ENCODE measurements at regions not wholly inside any gene's neighbourhood (a gene's known extent, or its start where the extent isn't known, plus 50 kb on each side); places are given as distances from the start of the nearest gene placed in this dataset.
A peak's percentile ranks its signal among the peaks of the same experiment; 100 is the strongest.

DNA sequence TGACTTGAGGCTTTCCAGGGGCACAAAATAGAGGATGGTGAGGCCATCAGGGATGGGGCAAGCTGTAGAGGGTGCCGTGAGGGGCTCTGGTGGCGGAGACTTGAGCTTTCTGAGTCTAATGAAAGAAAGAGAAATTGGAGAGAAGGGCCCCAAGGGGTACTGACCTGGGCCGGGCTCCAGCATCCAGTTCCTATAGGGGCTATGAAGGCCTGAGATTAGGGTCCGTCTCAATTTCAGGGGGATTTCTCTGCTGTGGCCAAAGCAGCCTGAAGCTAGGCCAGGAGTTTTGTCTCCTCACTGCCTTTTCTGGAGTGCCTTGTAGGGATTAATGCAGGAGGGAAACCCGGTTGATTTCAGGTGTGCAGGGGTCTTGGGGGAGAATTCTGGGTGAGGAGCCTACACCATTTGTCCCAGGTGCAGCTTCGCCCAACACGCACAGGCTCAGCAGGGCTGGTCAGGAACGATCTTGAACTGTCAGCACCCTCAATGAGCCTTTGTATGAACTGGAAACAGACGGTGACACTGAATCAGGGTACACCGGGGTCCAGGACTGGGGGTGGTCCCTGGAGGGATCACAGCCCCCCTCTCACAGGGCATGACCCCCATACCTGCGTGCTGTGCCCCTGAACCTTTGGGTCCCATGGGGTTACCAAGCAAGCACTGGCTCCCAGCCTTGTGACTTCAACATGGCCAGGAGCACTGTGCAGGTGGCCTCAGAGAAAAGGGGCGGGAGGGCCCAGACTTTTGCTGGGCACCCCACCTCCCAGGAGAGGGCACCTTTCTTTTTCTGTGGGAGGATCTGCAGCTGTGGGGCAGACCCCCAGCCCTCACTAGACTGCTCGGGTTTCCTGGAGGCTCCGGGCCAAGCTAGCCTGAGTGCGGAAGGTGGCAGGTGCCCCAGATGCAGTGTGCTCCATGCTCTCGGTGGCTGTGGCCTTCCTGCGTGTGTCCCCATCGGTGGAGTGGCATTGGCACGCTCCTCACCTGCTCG lies 122.9 kb upstream of the RET start:
- no peak for DNase-seq (ENCODE audit: low read depth)

DNA sequence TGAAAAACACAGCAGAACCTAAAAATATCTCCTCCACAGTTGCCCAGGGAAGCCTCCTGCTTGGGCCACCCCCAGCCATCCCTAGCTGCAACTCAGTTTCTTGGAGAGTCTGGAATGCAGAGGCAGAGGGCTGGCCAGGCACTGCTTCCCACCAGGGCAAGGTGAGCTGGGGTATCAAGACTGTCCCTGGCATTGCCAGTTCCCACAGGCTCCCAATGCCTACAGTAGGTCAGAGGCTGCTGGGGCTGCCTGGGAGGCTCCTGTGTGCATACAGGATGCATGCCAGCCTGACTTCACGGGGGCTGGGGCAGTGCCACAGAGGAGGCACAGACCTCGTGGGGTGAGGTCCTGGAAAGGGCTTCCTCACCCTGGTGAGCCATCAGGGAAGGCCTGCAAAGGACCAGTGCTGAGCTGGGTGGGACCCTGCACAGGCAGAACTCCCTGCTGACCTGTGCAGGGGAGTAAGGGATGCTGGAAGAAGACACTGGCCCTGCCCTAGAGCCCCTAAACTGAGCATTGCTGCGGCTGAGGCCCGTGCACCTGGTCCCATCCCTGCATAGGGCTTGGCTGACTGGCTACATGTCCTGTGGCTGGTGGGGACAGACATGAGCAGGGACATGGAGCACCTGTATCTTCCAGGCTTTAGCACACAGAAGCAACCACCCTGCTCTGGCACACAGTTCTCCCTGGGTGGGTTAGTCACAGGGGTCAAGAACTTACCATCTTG lies 121.9 kb upstream of the RET start:
- peaks cover 4% of the 10 kb centered on the region for H3K4me1 ChIP-seq (ENCODE audit: control insufficient read depth, insufficient read depth, low read length)
- no peak overlapping the region for H3K9ac ChIP-seq (ENCODE audit: low read length)
- H3K9me3 ChIP-seq (ENCODE audit: control insufficient read depth, low read length): peaks cover 12% of the 10 kb centered on the region
- peaks cover 20% of the 10 kb centered on the region for H3K27me3 ChIP-seq (replicated peaks; ENCODE audit: control insufficient read depth, insufficient read depth, low read length)
- no peak overlapping the region for H3K4me3 ChIP-seq (ENCODE audit: low read length)
- no peaks in the 10 kb centered on the region for H3K36me3 ChIP-seq (ENCODE audit: control insufficient read depth, insufficient read depth, low read length, severe bottlenecking)
- DNase-seq (ENCODE audit: low read depth): no peak

More for the DNA sequence above, 122.9 kb upstream of the RET start:
- no peak overlapping the region for H3K9ac ChIP-seq (ENCODE audit: low read length)
- H3K9me3 ChIP-seq (ENCODE audit: control insufficient read depth, low read length): peaks cover 12% of the 10 kb centered on the region
- H3K36me3 ChIP-seq (ENCODE audit: control insufficient read depth, insufficient read depth, low read length, severe bottlenecking): no peaks in the 10 kb centered on the region
- peaks cover 4% of the 10 kb centered on the region for H3K4me1 ChIP-seq (ENCODE audit: control insufficient read depth, insufficient read depth, low read length)
- no peak overlapping the region for H3K4me3 ChIP-seq (ENCODE audit: low read length)
- H3K27me3 ChIP-seq (replicated peaks; ENCODE audit: control insufficient read depth, insufficient read depth, low read length): peaks cover 20% of the 10 kb centered on the region

DNA sequence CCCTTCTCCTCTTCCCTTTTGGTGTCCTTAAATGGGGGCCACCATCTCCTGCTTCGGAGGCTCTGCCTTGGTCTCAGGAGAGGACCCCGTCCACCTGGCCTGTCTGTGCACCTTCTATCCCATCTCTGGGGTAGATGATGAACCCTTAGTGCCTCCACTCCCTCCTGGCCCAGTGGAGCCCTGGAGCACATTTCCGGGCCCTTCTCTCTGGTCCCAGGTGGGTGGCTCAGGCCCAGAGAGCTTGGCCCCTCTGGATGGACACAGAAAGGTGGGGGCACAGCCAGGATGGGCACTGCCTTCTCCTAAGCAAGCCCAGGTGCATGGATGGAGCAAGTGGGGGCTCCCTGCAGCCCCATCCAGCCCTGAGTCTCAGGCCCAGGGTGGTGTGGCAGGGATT lies 121.4 kb upstream of the RET start:
- Histone ChIP-seq H3K9ac (ENCODE audit: low read length) (no peak overlapping the region), H3K4me1 (ENCODE audit: control insufficient read depth, insufficient read depth, low read length) (peaks cover 4% of the 10 kb centered on the region), H3K36me3 (ENCODE audit: control insufficient read depth, insufficient read depth, low read length, severe bottlenecking) (no peaks in the 10 kb centered on the region), H3K4me3 (ENCODE audit: low read length) (no peak overlapping the region), H3K27me3 (replicated peaks; ENCODE audit: control insufficient read depth, insufficient read depth, low read length) (peaks cover 18% of the 10 kb centered on the region), H3K9me3 (ENCODE audit: control insufficient read depth, low read length) (peaks cover 12% of the 10 kb centered on the region)
- no peak for DNase-seq (ENCODE audit: low read depth)

DNA sequence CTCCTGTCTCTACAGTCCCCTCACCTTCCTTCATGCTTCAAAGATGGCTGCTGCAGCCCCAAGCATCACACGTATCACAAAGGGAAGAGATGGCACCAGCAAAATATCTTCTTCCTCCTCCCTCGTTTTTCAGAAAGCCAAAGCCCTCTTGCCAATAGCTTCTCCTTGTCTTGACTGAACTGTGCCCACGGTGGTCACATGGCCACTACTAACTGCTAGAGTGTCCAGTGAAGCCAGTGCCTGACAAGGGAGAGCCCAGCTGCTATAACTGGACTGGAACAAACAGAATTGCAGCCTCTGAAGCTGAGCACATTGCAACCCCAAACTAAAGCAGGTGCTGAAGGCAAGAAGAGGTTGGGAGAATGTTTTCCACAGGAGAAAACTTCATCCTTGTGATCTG lies 120.8 kb upstream of the RET start:
- no peaks in the 10 kb centered on the region for H3K36me3 ChIP-seq (ENCODE audit: control insufficient read depth, insufficient read depth, low read length, severe bottlenecking)
- no peak overlapping the region for H3K9ac ChIP-seq (ENCODE audit: low read length)

DNA sequence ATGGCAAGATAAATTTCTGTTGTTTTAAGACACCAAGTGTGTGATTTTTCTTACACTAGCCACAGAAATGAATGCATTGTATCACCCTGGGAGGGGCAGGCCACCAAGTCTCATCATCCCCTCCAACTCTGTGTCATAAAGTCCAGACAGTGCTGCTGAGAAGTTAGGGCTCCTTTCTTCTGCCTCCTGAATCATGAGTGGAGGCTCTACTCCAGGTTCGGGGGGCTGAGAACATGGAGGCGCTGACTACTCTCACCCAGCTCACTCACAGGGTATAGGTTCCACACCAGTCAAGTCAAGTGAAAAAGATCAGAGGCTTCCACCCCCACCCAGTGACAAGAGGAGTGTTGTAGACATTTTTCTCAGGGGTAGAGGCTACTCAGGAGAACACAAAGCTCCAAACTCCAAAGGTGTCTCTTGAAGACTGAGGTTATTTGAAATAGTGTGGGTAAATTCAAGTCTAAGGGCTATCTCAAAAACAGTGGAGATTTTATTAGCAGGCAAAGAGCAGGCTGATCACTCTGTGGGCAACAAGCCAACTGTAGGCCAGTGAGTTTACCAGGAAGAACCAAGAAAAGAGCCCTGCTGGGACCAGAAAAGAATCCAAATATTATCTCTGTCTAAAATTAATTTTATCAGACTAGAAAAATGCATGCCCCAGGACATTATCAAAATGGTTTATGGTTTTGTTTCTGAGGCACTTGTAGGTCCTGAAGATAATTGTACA lies 118.6 kb upstream of the RET start:
- H3K4me3 ChIP-seq (ENCODE audit: low read length): no peak overlapping the region
- H3K4me1 ChIP-seq (ENCODE audit: control insufficient read depth, insufficient read depth, low read length): no peaks in the 10 kb centered on the region
- DNase-seq (ENCODE audit: low read depth): no peak
- peaks cover 12% of the 10 kb centered on the region for H3K9me3 ChIP-seq (ENCODE audit: control insufficient read depth, low read length)
- H3K36me3 ChIP-seq (ENCODE audit: control insufficient read depth, insufficient read depth, low read length, severe bottlenecking): no peaks in the 10 kb centered on the region
- peaks cover 10% of the 10 kb centered on the region for H3K27me3 ChIP-seq (replicated peaks; ENCODE audit: control insufficient read depth, insufficient read depth, low read length)
- H3K9ac ChIP-seq (ENCODE audit: low read length): no peak overlapping the region

More for the DNA sequence above, 120.8 kb upstream of the RET start:
- peaks cover 4% of the 10 kb centered on the region for H3K4me1 ChIP-seq (ENCODE audit: control insufficient read depth, insufficient read depth, low read length)
- H3K9me3 ChIP-seq (ENCODE audit: control insufficient read depth, low read length): peaks cover 12% of the 10 kb centered on the region
- peaks cover 13% of the 10 kb centered on the region for H3K27me3 ChIP-seq (replicated peaks; ENCODE audit: control insufficient read depth, insufficient read depth, low read length)
- DNase-seq (ENCODE audit: low read depth): no peak
- no peak overlapping the region for H3K4me3 ChIP-seq (ENCODE audit: low read length)

DNA sequence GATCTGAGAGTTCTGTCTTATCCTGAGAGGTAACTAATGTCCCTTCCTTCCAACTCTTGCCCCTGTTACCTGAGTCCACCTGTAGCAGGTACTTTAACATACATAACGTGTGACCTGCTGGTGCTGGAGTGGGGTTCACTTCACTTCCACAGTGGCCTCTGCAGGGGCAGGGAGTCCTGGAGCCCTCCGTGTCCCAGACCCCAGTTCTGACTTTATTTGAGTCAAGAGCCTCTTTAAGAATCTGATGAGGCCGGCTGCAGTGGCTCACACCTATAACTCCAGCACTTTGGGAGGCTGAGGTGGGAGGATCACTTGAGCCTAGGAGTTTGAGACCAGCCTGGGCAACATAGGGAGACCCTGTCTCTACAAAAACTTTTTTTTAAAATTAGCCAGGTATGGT lies 117.0 kb upstream of the RET start:
- Histone ChIP-seq H3K9me3 (ENCODE audit: control insufficient read depth, low read length) (peaks cover 12% of the 10 kb centered on the region), H3K4me1 (ENCODE audit: control insufficient read depth, insufficient read depth, low read length) (no peaks in the 10 kb centered on the region), H3K36me3 (ENCODE audit: control insufficient read depth, insufficient read depth, low read length, severe bottlenecking) (no peaks in the 10 kb centered on the region), H3K9ac (ENCODE audit: low read length) (no peak overlapping the region), H3K27me3 (replicated peaks; ENCODE audit: control insufficient read depth, insufficient read depth, low read length) (peaks cover 14% of the 10 kb centered on the region), H3K4me3 (ENCODE audit: low read length) (no peak overlapping the region)
- DNase-seq (ENCODE audit: low read depth): no peak

DNA sequence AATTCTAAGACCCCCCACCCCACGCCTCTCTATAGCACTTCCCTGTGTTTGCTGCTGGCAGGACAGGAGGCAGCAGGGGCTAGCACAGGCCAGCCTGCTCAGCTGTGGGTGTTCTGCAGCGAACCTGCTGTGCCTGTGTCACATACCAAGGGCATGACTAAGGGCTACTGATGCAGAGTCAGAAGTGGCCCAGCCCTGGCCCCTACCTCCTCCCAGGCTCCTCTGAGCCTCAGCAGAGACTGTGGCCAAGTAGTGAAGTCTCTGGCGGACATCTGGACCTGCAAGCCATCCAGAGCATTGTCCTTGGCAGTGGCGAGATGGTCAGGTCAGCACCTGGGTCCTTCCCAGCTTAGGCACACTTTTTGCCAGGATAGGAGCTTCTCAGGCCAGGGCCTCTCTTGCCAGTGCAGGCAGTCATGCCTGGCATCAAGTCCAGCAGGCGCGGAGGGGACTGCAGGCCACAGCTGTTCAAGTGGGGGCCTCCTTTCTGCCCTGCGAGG lies 116.3 kb upstream of the RET start:
- Histone ChIP-seq H3K9me3 (ENCODE audit: control insufficient read depth, low read length) (peaks cover 12% of the 10 kb centered on the region), H3K4me1 (ENCODE audit: control insufficient read depth, insufficient read depth, low read length) (no peaks in the 10 kb centered on the region), H3K36me3 (ENCODE audit: control insufficient read depth, insufficient read depth, low read length, severe bottlenecking) (no peaks in the 10 kb centered on the region), H3K4me3 (ENCODE audit: low read length) (no peak overlapping the region), H3K9ac (ENCODE audit: low read length) (no peak overlapping the region), H3K27me3 (replicated peaks; ENCODE audit: control insufficient read depth, insufficient read depth, low read length) (peaks cover 9% of the 10 kb centered on the region)
- peak; percentile 8 for DNase-seq (ENCODE audit: low read depth)

DNA sequence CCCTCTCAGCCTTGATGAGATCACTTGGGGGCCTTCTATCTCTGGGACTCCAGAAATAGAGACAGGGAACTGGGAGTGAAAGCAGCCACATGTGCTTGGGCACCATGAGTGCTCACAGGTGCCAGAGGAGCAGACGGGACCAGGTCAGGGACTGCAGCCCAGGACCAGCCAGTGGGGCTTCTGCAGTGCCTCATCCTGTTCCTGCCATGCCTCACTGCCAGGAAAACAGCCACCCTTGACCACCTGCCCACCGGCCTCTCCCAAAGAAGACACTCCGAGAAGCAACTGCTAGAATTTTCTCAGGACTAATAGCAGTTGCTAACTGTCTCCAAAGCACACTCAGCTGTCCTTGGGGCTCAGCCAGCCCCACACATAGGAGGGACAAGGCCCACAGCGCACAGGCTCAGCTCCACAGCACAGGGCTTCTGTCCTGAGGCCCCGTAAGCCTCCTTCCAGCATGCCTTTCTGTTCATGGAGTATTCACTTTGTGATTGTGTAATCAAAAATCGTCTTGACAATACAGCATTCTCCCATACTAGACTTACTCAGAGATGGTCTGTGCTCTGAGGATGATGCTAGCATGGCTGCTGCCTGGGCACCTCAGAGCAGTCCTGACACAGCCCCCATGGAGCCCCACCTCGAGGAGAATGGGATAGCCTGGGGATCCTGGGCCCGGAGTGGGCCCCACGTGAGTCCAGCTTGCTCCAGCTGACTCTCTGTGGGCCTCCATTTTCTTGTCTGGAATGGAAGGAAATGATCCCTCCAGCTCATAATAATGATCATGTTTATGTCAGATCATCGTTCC lies 115.7 kb upstream of the RET start:
- Histone ChIP-seq H3K36me3 (ENCODE audit: control insufficient read depth, insufficient read depth, low read length, severe bottlenecking) (no peaks in the 10 kb centered on the region), H3K27me3 (replicated peaks; ENCODE audit: control insufficient read depth, insufficient read depth, low read length) (peaks cover 9% of the 10 kb centered on the region), H3K4me3 (ENCODE audit: low read length) (no peak overlapping the region), H3K4me1 (ENCODE audit: control insufficient read depth, insufficient read depth, low read length) (no peaks in the 10 kb centered on the region), H3K9ac (ENCODE audit: low read length) (no peak overlapping the region), H3K9me3 (ENCODE audit: control insufficient read depth, low read length) (peaks cover 10% of the 10 kb centered on the region)
- DNase-seq (ENCODE audit: low read depth): no peak

DNA sequence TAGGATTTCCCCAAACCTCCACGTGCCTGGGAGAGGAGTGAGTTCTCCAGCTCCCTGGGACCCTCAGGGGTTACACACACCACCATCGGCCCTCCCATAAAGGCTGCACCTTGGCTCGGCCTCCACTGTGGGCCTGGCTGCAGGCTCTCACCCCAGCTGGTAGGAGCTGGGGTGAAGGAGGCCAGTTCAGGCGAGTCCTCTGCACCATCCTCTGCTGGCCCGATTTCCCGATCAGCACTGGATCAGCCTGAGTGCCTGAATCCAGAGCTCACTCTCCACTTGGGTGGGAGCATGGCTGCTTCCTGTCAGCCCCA lies 115.1 kb upstream of the RET start:
- no peak for DNase-seq (ENCODE audit: low read depth)
- Histone ChIP-seq H3K9ac (ENCODE audit: low read length) (no peak overlapping the region), H3K27me3 (replicated peaks; ENCODE audit: control insufficient read depth, insufficient read depth, low read length) (peaks cover 9% of the 10 kb centered on the region), H3K36me3 (ENCODE audit: control insufficient read depth, insufficient read depth, low read length, severe bottlenecking) (no peaks in the 10 kb centered on the region), H3K4me1 (ENCODE audit: control insufficient read depth, insufficient read depth, low read length) (no peaks in the 10 kb centered on the region), H3K9me3 (ENCODE audit: control insufficient read depth, low read length) (peaks cover 6% of the 10 kb centered on the region), H3K4me3 (ENCODE audit: low read length) (no peak overlapping the region)

DNA sequence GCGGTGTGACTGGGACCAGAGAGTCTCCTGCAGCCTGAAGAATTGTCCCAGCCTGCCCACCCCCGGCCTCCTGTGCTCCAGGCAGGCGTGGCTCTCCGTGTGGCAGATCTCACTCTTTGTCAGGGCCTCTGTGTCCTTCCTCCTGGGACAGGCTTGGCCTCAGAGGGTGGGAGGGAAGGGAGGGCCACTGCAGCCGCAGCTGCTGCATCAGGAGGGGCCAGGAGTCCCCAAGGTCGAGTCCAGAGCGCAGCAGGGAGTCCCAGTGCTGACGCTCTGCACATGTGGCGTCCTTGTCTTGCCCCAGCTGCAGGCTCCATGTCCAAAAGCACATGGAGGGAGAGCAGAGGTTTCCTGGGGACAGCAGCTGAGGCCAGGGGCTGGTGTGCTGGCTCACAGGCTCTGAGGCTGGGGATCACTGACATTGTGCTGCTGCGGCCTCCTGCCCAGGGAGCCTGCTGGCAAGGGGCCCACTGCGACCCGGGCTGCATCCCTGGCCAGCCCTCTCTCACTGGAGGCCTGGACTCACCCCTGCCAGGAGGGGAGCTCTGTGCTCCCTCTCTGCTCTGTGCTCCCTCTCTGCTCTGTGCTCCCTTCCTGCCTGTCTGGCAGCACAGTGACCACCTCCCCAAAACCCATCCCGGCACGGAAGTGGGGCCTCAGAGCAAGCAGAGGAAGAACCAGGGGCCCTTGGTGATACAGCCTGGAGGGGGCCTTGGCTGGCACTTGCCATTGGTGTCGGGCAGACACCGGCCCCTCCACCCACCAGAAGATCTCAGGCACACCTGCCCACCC lies 114.6 kb upstream of the RET start:
- H3K36me3 ChIP-seq (ENCODE audit: control insufficient read depth, insufficient read depth, low read length, severe bottlenecking): no peaks in the 10 kb centered on the region
- no peaks in the 10 kb centered on the region for H3K4me1 ChIP-seq (ENCODE audit: control insufficient read depth, insufficient read depth, low read length)
- no peak overlapping the region for H3K9ac ChIP-seq (ENCODE audit: low read length)
- no peak overlapping the region for H3K4me3 ChIP-seq (ENCODE audit: low read length)
- DNase-seq (ENCODE audit: low read depth): no peak
- peaks cover under 1% of the 10 kb centered on the region for H3K9me3 ChIP-seq (ENCODE audit: control insufficient read depth, low read length)
- H3K27me3 ChIP-seq (replicated peaks; ENCODE audit: control insufficient read depth, insufficient read depth, low read length): peaks cover 7% of the 10 kb centered on the region

Data from adipocyte (in vitro differentiated cells).